GM12878 (cell line): ENCODE measurements at regions not wholly inside any gene's neighbourhood (a gene's known extent, or its start where the extent isn't known, plus 50 kb on each side); places are given as distances from the start of the nearest gene placed in this dataset.

Experiments used
- ATAC-seq: fragments of 200-7000 bp; cut with Tn5 transposase; 3 replicates; pipeline ENCODE4 v1.9.1; 2020; ENCODE audit warnings: mild to moderate bottlenecking, moderate library complexity
- BruUV-seq: library from RNA; stranded (reverse); fragments of 400-500 nt; replicated peaks from 2 replicates; lab custom pipeline; 2021; lab: Mats Ljungman, UMichigan
- CTCF ChIA-PET: fragments of 300-600 bp; sonication (Branson Sonifier 250); formaldehyde crosslinking; extraction: SDS; loops from one replicate; lab custom pipeline; 2021; ENCODE audit warnings: inconsistent platforms; lab: Yijun Ruan, JAX
- POLR2A ChIA-PET: fragments of 350-600 bp; formaldehyde crosslinking; extraction: SDS; loops from one replicate; lab custom pipeline; 2021; ENCODE audit warnings: inconsistent platforms; lab: Charles Lee
- RAD21 ChIA-PET: fragments of 300-600 bp; sonication (Branson Sonifier 250); formaldehyde crosslinking; loops from one replicate; lab custom pipeline; 2023; ENCODE audit warnings: antibody characterized with exemption; ENCODE audit not compliant: unreplicated experiment; lab: Charles Lee
- SMC1A ChIA-PET: fragments of 300-600 bp; sonication (Branson Sonifier 250); formaldehyde crosslinking; loops from one replicate; lab custom pipeline; 2023; ENCODE audit not compliant: unreplicated experiment, uncharacterized antibody; lab: Charles Lee
- DNase-seq: peaks from one replicate; pipeline ENCODE4 v3.0.0-alpha.2; 2011; ENCODE audit warnings: low read depth, low spot score
- FAIRE-seq: peaks from 3 replicates; lab custom pipeline; 2011; peaks lifted over from hg19 to GRCh38; lab: Jason Lieb, UNC
- H2AFZ ChIP-seq: 2 replicates; pipeline ENCODE4 v1.6.0; 2011; ENCODE audit warnings: low read depth, low read length, control low read depth; ENCODE audit not compliant: control insufficient read depth
- H3K27ac ChIP-seq: 2 replicates; pipeline ENCODE4 v1.5.1; 2011; ENCODE audit warnings: control low read depth; ENCODE audit not compliant: control insufficient read depth, insufficient read depth
- H3K27me3 ChIP-seq, 2 experiments: replicated peaks in 1 of 2; 2 replicates each; pipeline versions ENCODE4 v1.6.0 to v1.6.1; 2011; ENCODE audit warnings: low read length in 1 of 2; ENCODE audit not compliant: control insufficient read depth in 2 of 2, insufficient read depth in 2 of 2
- H3K36me3 ChIP-seq, 2 experiments: 2 replicates each; pipeline ENCODE4 v1.5.1; 2011; ENCODE audit warnings: low read length in 1 of 2; ENCODE audit not compliant: control insufficient read depth in 2 of 2, insufficient read depth in 2 of 2
- H3K4me1 ChIP-seq: 2 replicates; pipeline ENCODE4 v1.6.1; 2011; ENCODE audit warnings: mild to moderate bottlenecking, low read length, moderate library complexity, mixed read lengths; ENCODE audit not compliant: control insufficient read depth, insufficient read depth
- H3K4me2 ChIP-seq: 2 replicates; pipeline ENCODE4 v1.6.0; 2011; ENCODE audit warnings: control low read depth; ENCODE audit not compliant: control insufficient read depth, insufficient read depth
- H3K4me3 ChIP-seq: fragments of 200-600 bp; sonication (generic); 2 replicates; pipeline ENCODE4 v1.5.1; 2016
- H3K79me2 ChIP-seq: 2 replicates; pipeline ENCODE4 v1.6.0; 2011; ENCODE audit warnings: low read length; ENCODE audit not compliant: control insufficient read depth, insufficient read depth
- H3K9ac ChIP-seq: 2 replicates; pipeline ENCODE4 v1.8.0; 2011; ENCODE audit warnings: low read length, control low read depth, mixed read lengths; ENCODE audit not compliant: control insufficient read depth, insufficient read depth
- H3K9me3 ChIP-seq: replicated peaks from 3 replicates; pipeline ENCODE4 v1.5.1; 2011; ENCODE audit warnings: mild to moderate bottlenecking, low read length; ENCODE audit not compliant: control insufficient read depth, insufficient read depth
- H4K20me1 ChIP-seq: 2 replicates; pipeline ENCODE4 v1.6.0; 2011; ENCODE audit not compliant: control insufficient read depth, insufficient read depth
- BACH1 ChIP-seq: fragments of 450-650 bp; IDR thresholded peaks from 2 replicates; pipeline ENCODE4 v1.6.1; 2017; ENCODE audit warnings: mild to moderate bottlenecking, borderline replicate concordance
- EGR1 ChIP-seq, 2 experiments: IDR thresholded peaks; 1 replicate in 1 of 2; 2 replicates in 1 of 2; pipeline ENCODE4 v1.6.1; 2011 to 2012; ENCODE audit warnings: low read depth in 2 of 2, low read length in 2 of 2, borderline replicate concordance in 1 of 2, mild to moderate bottlenecking in 1 of 2, moderate library complexity in 1 of 2
- ELK1 ChIP-seq: IDR thresholded peaks from 2 replicates; pipeline ENCODE4 v1.6.1; 2012; ENCODE audit warnings: low read depth, low read length, improper control_type of control experiment
- HDGF ChIP-seq: fragments of 450-650 bp; IDR thresholded peaks from 2 replicates; pipeline ENCODE4 v1.6.1; 2016; ENCODE audit warnings: antibody characterized with exemption
- HSF1 ChIP-seq: fragments of 150-350 bp; IDR thresholded peaks from 2 replicates; pipeline ENCODE4 v1.6.1; 2014; ENCODE audit warnings: mild to moderate bottlenecking, low read depth, low read length
- MAX ChIP-seq: IDR thresholded peaks from 2 replicates; pipeline ENCODE4 v1.6.1; 2012; ENCODE audit warnings: low read depth, low read length, improper control_type of control experiment
- NFYB ChIP-seq: IDR thresholded peaks from 2 replicates; pipeline ENCODE4 v1.6.1; 2011; ENCODE audit warnings: low read depth, mild to moderate bottlenecking, low read length, improper control_type of control experiment, moderate library complexity; ENCODE audit not compliant: insufficient read depth
- PKNOX1 ChIP-seq: fragments of 450-650 bp; IDR thresholded peaks from 2 replicates; pipeline ENCODE4 v1.6.1; 2016; ENCODE audit warnings: mild to moderate bottlenecking
- POLR2AphosphoS2 ChIP-seq: IDR thresholded peaks from 2 replicates; pipeline ENCODE4 v1.6.1; 2011; ENCODE audit warnings: low read depth, mild to moderate bottlenecking, low read length, improper control_type of control experiment, moderate library complexity
- RELB ChIP-seq: fragments of 450-650 bp; IDR thresholded peaks from 2 replicates; pipeline ENCODE4 v1.6.1; 2017; ENCODE audit warnings: low read depth, mild to moderate bottlenecking, moderate library complexity
- RUNX3 ChIP-seq: IDR thresholded peaks from 2 replicates; pipeline ENCODE4 v1.6.1; 2012; ENCODE audit warnings: low read length, inconsistent platforms
- ZNF24 ChIP-seq: fragments of 450-650 bp; IDR thresholded peaks from 2 replicates; pipeline ENCODE4 v1.6.1; 2017; ENCODE audit warnings: antibody characterized with exemption, mild to moderate bottlenecking
- WGBS: methylation state at CpG from one replicate; pipeline ENCODE4 v1.1.6; 2016; ENCODE audit warnings: low lambda C conversion rate; ENCODE audit not compliant: insufficient replicate concordance, insufficient coverage; ENCODE audit errors: missing lambda C conversion rate; 5-methylcytosine and 5-hydroxymethylcytosine counted together
- in situ Hi-C: fragments of 300-500 bp; cut with MboI; formaldehyde crosslinking; loops from 9 replicates; pipeline ENCODE4 v1.14.3; 2018; ENCODE audit warnings: mixed read lengths
- intact Hi-C: fragments of 100-400 bp; cut with micrococcal nuclease; formaldehyde crosslinking; loops from one replicate; pipeline ENCODE4 v1.14.2; 2022; ENCODE audit not compliant: unreplicated experiment

- Histone ChIP-seq H3K4me3 (no peak overlapping the region), H3K79me2 (no peaks in the 10 kb centered on the region), H3K9me3 (no peaks in the 10 kb centered on the region), H3K4me2 (no peak overlapping the region), H3K4me1 (no peaks in the 10 kb centered on the region), H3K9ac (no peak overlapping the region), H4K20me1 (no peaks in the 10 kb centered on the region), H3K36me3 (no peaks in the 10 kb centered on the region), H3K27me3 (no peaks in the 10 kb centered on the region), H2AFZ (no peak overlapping the region), H3K27ac (no peak overlapping the region)
- in situ Hi-C loops = no loop called here
- TF ChIP-seq RELB (no peak), NFYB (no peak), RUNX3 (no peak), MAX (no peak), ZNF24 (no peak), BACH1 (no peak), PKNOX1 (no peak), HSF1 (no peak), POLR2AphosphoS2 (no peak), HDGF (no peak), ELK1 (no peak), EGR1 (IDR thresholded peaks at IDR 0.05; ENCODE audit: borderline replicate concordance in 1 of 2, low read depth in 2 of 2, low read length in 2 of 2) (no peak)
- FAIRE-seq (no peak), ATAC-seq (no peak), DNase-seq (no peak)
- BruUV-seq = no TSS peak
- SMC1A ChIA-PET = interaction anchor here (0.7 kb wide), 1 partner anchor 144 kb away, joined by 3 read pairs; no protein-coding TSS in a partner anchor
- RAD21 ChIA-PET = no interaction called here
- CTCF ChIA-PET = no interaction called here
- 53% methylated on average over 23 of the region's 23 CpGs for WGBS
- POLR2A ChIA-PET = no interaction called here
- intact Hi-C loops = no loop called here
Measured at GRCh38 chr6:167739721-167740475, 86.8 kb upstream of the AFDN start.
